GM21529 (cell line): ENCODE measurements at regions not wholly inside any gene's neighbourhood (a gene's known extent, or its start where the extent isn't known, plus 50 kb on each side); places are given as distances from the start of the nearest gene placed in this dataset.

ENCODE experiments used
- ATAC-seq: cut with Tn5 transposase; IDR thresholded peaks from one replicate; pipeline ENCODE4 v1.9.1; 2021; ENCODE audit not compliant: unreplicated experiment

DNA sequence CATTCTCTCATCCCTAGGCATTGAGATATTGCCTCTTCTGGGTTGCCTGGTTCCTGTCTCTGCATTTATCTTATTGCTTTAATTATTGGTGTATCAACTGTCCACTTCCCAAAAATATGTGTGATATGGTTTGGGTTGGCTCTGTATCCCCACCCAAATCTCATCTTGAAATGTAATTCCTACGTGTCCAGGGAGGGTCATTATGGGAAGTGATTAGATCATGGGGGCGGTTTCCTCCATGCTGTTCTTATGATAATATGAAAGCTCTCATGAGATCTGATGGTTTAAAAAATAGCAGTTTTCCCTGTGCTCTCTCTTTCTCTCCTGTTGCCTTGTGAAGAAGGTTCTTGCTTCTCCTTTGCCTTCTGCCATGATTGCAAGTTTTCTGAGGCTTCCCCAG is 308.3 kb upstream of the HS3ST1 start:
- no peak for ATAC-seq

- no peak for ATAC-seq
Measured at GRCh38 chr4:11735651-11736050, 307.0 kb upstream of the HS3ST1 start.

- ATAC-seq: no peak
Measured at GRCh38 chr4:11732155-11732554, 303.5 kb upstream of the HS3ST1 start.

DNA sequence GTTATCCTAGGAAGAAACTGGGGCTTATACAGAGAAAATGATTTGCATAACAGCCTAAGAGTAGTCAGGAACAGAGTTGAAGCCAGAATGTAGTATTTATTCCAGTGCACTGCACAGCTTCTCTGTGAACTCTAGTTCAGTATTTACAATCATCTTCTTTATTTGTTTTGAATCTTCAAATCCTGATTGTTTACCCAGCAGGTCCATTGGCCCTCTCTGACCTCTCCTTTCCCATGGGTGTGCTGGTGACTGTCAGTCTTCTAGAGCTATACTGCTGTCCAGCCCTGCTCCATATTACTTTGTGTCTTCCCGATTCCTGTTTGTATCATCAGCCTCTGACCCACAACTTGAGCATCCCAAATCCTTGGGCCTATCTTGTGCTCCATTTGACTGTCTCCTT is 301.9 kb upstream of the HS3ST1 start:
- ATAC-seq: no peak

DNA sequence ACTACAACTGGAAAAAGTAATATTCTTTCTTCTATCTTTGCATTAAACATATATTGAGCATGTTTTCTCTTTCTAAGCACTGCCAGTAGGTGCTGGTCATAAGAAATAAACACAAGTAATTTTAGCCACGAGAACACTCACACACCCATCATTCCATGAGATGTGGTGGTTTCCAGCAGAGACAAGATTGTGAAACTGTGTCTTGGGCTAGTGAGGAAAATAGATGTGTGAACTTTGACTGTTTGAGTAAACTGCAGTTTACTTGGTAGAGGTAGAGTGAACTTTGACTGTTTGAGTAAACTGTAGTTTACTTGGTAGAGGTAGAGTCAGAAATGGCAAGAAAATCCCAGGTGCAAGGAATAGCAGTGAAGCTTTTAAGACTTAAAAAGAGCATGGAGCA is 300.9 kb upstream of the HS3ST1 start:
- no peak for ATAC-seq

- ATAC-seq: no peak
Measured at GRCh38 chr4:11727903-11728564, 299.3 kb upstream of the HS3ST1 start.

DNA sequence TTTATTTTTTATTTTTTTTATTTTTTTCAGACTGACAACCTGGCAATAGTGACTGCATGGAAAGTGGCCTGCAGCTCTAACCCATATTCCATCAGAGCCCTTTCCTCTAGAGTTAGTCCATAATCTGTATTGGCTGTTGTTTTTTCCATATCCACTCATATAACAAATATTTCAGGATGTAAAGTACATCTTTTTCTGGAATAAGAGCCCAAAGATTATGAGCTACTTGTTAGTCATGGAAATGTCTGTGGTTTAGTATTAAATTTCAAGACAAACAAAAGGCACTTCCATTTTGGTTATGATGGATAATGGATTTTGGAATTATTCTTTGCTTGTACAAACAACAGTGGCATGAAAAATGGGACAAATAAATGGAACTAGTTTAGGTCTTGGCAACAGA is 296.0 kb upstream of the HS3ST1 start:
- ATAC-seq: no peak

- no peak for ATAC-seq
Measured at GRCh38 chr4:11722223-11722622, 293.5 kb upstream of the HS3ST1 start.

DNA sequence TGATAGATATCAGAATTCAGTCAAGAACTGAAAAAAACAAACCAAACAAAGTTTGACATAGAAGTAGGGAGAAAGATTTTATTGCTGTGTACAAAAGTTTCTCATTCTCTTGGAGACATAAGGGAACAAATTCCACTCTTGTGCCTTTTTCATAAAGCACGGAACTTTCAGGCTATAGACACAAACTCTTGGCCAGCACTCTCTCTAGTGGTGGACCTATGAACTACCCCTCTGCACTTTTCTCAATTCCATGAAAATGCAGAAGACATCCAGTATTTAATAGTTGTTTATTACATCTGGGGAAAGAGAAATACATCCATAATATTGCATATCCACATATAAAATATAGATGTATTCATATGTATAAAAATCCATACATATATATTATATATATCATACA is 291.6 kb upstream of the HS3ST1 start:
- no peak for ATAC-seq

DNA sequence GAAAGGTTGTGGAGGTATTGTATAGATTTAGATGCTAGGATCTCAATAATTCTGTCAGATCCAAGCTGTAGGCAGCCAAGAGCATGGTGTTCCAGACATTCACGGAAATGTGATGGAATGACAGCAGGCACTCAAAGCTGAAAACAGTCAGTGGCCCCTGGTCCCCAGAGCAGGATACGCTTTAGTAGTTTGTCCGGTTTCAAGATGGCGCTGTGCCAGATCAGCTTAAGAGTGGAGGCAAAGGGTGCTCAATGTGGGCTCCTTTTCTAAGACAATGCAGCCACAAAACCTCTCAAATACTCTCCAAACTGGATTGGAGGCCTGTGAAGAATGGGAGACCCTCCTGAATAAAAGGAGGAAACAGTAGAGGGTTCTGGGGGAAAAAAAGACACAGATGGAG is 291.2 kb upstream of the HS3ST1 start:
- ATAC-seq: no peak

GRCh38 chr4:11715753-11716521 is 287.2 kb upstream of the HS3ST1 start:
- no peak for ATAC-seq

DNA sequence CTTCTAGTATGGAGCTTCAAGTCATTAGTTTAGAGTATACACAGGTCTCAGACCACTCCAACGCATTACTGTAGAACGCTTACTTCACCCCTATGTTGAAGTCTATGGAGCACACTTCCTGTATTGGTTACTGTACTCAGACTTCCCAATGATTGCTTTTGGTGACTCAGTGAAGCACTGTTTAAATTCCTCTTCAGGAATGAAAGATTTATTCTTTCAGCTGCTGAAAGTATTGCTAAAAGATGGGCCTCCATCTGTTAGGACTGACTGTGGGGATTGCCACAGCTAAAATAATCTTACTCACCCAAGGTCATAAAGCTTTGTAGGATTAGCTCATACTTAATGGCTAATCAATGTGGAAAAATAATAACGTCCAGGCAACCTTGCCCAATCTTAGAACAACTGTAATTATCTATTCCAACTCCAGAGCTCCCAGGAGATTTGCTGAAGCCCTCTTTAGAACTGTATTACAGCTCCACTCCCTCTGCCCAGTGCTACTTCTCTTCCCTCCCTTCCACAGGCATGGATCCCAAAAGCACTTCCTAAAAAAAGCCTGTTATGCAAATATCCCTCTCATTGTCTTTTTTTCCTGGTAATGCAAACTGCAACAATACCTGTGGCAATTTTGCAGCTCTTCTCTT is 281.9 kb upstream of the HS3ST1 start:
- ATAC-seq: no peak

DNA sequence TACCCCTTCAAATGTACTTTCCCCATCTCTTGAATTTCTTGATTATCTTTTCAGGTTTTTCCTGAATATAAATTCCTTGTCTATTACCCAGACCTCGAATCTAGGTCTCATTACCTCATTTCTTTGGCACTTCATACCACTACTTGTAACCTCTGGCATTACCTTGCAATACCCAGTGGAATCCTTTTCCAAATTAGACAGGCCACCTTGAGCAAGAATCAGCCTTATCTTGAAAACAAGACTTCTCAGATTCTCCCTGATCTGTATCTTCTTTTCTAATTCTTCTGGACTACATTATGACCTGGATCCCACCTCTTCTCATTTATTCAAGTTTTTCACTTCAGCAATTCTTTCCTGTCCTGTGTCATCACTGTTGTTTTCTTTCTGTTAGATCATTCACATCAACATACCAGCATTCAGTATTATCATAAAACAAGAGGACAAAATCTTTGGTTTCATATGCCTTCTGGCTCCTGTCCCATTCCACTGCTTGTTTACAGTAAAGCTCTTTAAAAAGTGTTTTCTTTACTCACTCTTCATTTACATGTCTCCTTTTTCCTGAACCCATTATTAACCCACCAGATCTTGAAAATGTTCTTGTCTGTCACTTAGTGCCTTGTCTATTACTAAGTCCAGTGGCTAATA is 275.6 kb upstream of the HS3ST1 start:
- no peak for ATAC-seq

- ATAC-seq: no peak
Measured at GRCh38 chr4:11702886-11703557, 274.3 kb upstream of the HS3ST1 start.

GRCh38 chr4:11701966-11702725 is 273.5 kb upstream of the HS3ST1 start:
- ATAC-seq: no peak

- no peak for ATAC-seq
Measured at GRCh38 chr4:11700751-11701226, 272.1 kb upstream of the HS3ST1 start.

DNA sequence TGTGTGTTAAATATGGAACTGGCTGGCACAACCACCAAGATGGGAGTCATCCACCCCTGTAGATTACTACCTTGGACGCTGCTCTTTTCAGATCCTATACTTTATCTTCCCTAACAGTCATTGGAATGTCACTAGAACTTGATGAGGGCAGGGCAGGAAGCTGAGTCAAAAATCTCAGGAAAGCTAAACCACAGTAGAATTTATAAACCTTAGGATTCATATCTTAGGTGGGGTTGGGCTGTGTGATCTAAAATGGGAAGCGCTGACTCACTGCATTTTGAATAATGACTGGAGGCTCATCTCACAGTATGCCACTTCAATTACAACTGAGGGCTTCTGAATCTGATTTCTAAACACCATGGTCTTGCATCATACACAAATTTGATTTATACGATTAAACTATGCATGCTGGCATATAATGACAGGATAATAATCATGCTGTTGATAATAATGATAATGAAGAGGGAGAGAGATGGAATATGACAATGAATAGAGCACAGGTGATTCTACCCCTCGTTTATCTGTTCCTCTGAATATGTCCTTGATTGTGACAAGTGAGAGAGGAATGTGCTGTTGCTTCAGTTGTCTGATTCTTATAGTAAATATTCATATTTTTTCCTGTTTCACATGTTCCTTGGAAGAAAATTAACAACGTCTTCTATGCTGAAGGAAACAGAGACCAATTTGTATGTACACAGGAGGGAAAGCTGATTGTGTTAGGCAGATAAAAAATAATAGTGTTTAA is 270.3 kb upstream of the HS3ST1 start:
- no peak for ATAC-seq

DNA sequence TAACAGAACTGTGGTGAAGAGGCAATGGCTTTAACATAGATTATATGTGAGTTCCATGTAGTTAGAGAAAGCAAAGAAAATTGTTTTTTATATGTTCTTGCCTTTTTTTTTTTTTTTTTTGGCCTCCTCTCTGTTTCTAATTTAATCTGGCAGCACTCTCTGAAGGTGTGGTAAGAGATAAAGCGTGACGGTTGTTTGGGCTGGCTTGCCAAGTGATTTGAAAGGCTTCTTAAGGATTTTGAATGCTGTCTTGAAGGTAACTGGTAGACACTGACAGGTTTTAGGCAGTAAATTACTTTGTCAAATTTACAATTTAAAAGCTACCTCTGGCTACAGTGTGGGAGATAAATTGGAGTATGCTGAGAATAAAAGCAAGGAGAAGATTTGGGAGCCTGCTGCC is 269.3 kb upstream of the HS3ST1 start:
- no peak for ATAC-seq

DNA sequence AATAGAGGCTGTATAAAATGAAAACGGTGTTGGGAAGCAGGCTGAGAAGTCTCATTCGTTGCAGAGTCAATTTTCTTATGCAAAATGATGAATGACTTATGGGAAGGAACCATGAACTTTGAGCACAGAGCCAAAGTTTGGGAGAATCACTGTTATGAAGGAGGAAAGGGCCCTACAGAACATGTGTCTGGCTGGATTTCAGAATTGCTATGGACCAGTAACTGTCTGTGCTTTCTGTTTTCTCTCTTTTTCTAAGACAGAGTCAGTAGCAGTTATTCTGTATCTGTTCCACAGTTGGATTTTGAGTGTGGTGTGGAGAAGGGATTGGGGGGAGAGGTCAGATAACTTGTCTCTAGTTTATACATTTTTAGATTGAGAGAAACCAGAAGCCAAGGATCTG is 265.0 kb upstream of the HS3ST1 start:
- ATAC-seq: no peak

GRCh38 chr4:11691236-11691635 is 262.5 kb upstream of the HS3ST1 start:
- ATAC-seq: no peak
